ENCODE measurements at regions not wholly inside any gene's neighbourhood (a gene's known extent, or its start where the extent isn't known, plus 50 kb on each side); places are given as distances from the start of the nearest gene placed in this dataset.
"Not testable (repeated sequence)": the region's sequence is repeated elsewhere in the genome, so short reads cannot be mapped to it uniquely, and the experiment has no call there.

DNA sequence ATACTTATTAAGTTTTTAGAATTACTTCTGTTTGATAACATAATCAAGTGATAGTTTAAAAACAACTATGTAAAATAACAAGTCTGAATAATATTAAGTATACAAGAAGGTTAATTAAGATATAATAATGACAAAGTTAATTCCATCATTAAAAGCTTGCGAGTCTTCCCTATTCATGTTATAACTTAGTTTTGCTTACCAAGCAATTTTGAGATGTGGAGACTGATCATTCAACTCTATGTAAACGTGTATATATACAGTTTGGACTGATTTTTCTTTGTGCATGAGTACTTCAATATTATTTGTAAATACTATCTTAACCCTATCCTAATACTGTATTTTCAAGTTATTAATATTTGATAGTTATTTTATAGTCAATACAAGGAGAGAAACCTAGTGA, 870.9 kb downstream of the GBE1 start:
- no peak for DNase-seq

- DNase-seq = no peak
These were observed 871.9 kb downstream of the GBE1 start for GRCh38 chr3:80889535-80889934.

DNA sequence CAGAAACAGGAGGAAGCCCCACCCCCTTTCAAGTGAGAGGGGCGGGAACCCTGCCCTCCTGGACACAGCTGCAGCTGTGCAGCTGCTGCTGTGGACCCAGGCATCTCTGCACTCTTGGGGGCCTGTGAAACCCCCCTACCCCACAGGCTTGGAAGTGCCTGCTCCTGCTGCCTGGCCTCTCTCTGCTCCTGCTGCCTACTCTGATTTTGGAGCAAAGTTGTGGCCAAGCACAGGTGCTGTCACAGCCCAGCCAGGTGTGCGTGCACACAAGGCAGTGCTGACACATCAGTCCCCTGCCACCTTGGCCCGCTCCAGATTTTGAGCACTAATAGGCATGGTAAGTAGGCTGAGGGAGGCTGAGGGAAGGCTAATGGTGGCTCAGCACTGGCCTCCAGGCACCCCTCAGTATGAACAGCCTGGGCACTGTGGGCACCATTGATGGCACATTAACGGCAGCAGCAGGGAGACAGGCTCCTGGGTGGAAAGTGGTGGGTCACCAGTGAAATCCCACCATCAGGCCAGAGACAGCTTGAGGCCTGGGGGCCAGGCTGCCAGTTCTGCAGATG, 890.9 kb downstream of the GBE1 start:
- DNase-seq = no peak

- DNase-seq = no peak
These were observed 906.0 kb downstream of the GBE1 start for GRCh38 chr3:80855482-80855881.

DNA sequence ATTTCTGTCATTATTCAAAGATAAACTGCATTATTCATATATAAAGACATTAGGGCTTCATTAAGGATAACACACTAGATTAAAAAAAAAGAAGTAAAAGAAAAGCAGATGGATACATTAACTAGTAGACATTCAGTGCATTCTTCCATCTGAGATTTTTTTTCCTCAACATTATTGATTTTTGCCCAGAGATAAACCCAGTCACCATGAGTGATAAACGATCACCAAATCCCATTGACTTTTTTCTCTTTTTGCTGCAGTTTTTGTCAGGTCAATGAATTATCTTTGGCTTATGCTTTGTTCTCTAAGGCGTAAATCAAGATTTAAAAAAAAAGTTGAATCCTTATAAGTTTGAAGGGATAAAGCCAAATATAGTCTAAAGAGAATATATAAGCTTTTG, 925.0 kb downstream of the GBE1 start:
- DNase-seq = no peak

DNA sequence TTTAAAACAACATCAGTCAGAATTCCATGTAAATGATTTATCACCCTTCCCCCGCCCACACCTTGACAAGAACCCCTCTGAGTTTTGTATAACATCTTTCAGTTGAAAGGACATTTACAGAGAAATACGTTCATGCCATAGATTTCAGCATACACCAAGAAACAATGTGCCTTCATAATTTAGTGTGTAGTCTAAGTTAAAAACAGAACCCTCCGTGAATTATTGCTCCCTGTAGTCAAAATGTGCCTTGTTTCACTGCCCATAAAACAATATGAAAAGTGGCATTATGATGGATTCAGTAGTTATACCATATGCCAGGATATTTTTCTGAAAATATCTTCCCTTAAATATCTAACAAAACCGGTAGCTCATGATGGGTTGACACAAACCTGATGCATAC, 953.9 kb downstream of the GBE1 start:
- DNase-seq = no peak

DNA sequence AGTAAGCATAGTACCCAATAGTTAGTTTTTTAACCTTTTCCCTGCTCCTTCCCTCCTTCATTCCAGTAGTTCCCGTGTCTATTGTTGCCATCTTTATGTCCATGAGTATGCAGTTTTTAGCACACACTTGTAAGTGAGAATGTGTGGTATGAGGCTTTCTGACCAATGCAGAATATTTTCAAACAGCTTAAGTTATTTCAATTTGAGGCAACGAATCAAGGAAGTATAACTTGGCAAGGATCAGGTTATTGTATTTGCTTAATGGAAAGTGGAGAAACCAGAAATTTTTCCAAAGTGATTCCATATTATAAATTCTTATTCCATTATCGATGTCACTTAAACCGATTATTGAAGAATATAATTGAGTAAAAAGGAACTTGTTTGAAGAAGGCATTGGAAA, 954.8 kb downstream of the GBE1 start:
- no peak for DNase-seq

DNA sequence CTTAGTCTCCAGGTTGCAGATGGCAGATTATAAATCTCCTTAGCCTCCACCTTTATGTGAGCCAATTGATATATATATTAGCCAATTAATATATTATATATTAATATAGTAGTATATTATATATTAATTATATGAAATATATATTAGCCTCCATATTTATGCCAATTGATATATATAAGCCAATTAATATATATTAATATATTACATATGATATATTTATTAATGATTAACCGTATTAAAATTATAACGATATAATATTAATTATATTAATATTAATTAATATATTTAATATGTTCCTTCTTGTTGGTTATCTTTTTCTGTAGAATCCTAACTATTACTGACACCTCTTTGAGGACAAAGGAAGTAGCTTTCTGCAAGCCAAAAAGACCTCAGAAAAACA, 972.5 kb downstream of the GBE1 start:
- DNase-seq = no peak

- no peak for DNase-seq
These were observed 975.6 kb downstream of the GBE1 start for GRCh38 chr3:80785875-80786274.

DNA sequence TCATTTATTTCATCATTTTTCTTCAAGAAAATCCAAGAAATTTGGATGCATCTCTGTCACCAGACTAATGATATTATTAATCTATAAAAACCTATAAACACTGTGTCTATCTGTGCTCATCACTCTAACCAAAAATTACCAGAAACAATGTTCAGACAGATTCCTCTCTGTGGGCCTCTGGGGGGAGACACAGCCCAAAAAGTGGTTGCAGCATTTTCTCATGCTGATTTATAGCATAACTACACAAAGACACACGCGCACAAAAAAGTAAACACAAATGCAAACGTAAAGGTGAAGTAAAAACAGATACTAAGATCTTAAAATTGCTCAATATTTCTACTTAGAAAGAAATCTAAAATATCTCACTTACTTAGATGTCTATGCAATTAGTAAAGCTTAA, 976.0 kb downstream of the GBE1 start:
- no peak for DNase-seq

GRCh38 chr3:80771085-80771484, 990.4 kb downstream of the GBE1 start:
- DNase-seq = no peak

DNA sequence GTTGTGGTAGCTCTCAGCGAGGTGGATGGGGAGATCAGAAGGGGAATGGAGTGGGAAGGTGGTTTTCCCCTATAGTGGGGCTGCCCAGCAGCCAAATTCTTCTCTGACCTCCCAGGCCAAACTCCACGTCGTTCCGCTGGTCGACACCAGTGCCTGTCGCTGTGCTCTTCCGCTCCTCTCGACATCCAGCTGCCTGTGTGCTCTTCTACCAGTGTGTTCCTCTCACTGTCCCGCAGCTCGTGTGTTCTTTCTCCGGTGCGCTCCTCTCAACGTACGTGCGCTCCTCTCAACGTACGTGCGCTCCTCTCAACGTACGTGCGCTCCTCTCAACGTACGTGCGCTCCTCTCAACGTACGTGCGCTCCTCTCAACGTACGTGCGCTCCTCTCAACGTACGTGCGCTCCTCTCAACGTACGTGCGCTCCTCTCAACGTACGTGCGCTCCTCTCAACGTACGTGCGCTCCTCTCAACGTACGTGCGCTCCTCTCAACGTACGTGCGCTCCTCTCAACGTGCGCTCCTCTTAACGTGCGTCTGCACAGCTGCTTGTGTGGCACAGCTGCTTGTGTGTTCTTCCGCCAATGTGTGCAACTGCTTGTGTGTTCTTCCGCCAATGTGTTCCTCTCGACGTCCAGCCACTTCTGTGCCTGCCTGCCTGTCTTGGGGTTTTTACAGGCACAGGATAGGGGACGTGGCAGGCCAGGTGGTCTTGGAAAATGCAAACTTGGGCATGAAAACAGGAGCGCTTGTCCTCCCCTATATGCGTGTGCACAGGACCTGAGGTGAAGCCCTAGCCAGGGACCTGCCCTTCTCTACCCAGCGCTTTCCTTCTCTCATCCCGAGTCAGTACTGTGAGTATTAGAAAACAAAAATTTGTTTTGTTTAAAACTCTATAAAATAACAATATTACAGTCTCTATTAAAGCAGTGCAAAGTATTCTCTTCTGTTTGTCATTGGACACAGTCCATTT, 991.1 kb downstream of the GBE1 start:
- no peak for DNase-seq

- no peak for DNase-seq
These were observed 991.8 kb downstream of the GBE1 start for GRCh38 chr3:80769683-80770082.

- DNase-seq = no peak
These were observed 993.8 kb downstream of the GBE1 start for GRCh38 chr3:80767604-80768003.

- no peak for DNase-seq
These were observed 987.2 kb upstream of the ROBO1 start for GRCh38 chr3:80754969-80755368.

DNA sequence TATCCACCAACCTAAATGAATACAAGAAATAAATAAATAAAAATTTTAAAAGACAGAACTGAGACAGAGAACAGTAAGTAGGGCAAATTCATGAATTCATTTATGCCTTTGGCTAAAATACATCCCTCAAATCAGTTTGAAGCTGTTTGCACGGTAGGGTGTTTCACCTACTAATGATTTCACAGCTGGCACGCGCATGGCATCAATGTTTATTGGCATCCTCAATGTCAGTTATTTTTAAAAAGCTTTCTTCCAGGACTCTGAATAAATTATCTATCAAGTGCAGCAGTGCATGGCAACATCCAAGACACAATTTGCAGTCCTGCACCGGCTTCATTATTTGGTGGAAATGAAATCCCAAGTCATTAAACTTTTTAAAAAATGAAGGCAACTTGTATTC, 985.2 kb upstream of the ROBO1 start:
- DNase-seq = no peak

- no peak for DNase-seq
These were observed 982.8 kb upstream of the ROBO1 start for GRCh38 chr3:80750637-80751036.

- DNase-seq = no peak
These were observed 967.1 kb upstream of the ROBO1 start for GRCh38 chr3:80734920-80735319.

DNA sequence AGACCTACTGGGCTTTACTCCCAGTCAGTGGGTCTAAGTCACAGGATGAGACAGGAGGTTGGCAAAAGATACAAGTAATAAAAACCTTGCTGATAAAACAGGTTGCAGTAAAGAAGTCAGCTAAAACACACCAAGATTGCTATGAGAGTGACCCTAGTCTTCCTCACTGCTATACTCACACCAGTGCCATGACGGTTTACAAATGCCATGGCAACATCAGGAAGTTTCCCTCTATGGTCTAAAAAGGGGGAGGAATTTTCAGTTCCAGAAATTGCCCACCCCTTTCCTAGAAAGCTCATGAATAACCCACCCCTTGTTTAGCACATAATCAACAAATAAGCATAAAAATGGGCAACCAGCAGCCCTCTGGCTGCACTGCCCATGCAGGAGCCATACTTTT, 966.7 kb upstream of the ROBO1 start:
- no peak for DNase-seq

DNA sequence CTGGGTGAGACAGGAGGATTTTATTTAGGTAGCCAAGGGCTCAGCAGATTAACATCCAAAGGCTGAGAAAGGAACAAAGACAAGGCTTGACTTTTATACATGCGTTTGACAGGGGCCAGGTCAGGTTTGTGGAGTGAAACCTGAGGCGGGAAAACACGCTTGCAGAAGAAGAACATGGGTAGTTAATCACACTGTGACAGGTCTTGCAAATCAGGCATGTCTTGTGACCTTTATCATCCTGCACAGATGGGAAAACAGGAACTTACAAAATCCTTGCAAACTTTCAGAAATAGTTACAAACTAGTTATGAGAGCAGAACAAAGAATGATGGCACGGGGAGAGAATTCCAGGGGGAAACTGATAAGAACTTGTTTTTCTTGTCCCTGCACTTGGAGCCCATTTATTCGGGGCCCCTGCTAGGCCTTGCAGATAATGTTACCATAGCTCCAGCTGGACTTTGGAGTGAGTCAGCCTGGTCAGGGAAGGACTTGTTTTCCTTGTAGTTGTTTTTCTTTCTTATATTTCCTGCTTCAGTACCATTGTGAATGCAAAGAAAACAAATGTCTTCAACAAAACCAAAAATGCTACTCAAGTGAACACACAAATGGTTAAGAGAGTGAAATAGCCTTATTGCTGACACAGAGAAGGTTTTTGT, 965.9 kb upstream of the ROBO1 start:
- DNase-seq = no peak

GRCh38 chr3:80727561-80727960, 959.8 kb upstream of the ROBO1 start:
- DNase-seq = not testable (repeated sequence)

- DNase-seq = not testable (repeated sequence)
These were observed 942.0 kb upstream of the ROBO1 start for GRCh38 chr3:80709597-80710322.

GRCh38 chr3:80705290-80705689, 937.5 kb upstream of the ROBO1 start:
- DNase-seq = no peak
